MM.1S (cell line): ENCODE measurements at regions not wholly inside any gene's neighbourhood (a gene's known extent, or its start where the extent isn't known, plus 50 kb on each side); places are given as distances from the start of the nearest gene placed in this dataset.

Source experiments
- CTCF ChIP-seq: fragments of 300-600 bp; sonication (generic); IDR thresholded peaks from 2 replicates; pipeline ENCODE4 v1.5.1; 2016; ENCODE audit warnings: antibody characterized with exemption, low read length, mixed read lengths
- EZH2 ChIP-seq: fragments of 300-600 bp; sonication (generic); optimal IDR thresholded peaks from 2 replicates; pipeline ENCODE3; 2017; ENCODE audit warnings: low read depth, mild to moderate bottlenecking, antibody characterized with exemption, low read length, mixed read lengths
- EZH2phosphoT487 ChIP-seq: fragments of 300-600 bp; sonication (generic); IDR thresholded peaks from 2 replicates; pipeline ENCODE4 v1.6.1; 2018; ENCODE audit warnings: antibody characterized with exemption, low read length

- TF ChIP-seq EZH2phosphoT487: no peak
- peak; percentile 38 for TF ChIP-seq CTCF
- no peak for TF ChIP-seq EZH2
Observed at GRCh38 chr2:183348492-183348891, 224.2 kb downstream of the NUP35 start.
